Esophagus muscularis mucosa (tissue), 3 donors: ENCODE measurements at regions not wholly inside any gene's neighbourhood (a gene's known extent, or its start where the extent isn't known, plus 50 kb on each side); places are given as distances from the start of the nearest gene placed in this dataset.

ENCODE experiments used
- EP300 ChIP-seq: sonication (generic); formaldehyde crosslinking; IDR thresholded peaks from one replicate; pipeline ENCODE4 v1.6.1; 2017; ENCODE audit warnings: antibody characterized with exemption
- POLR2AphosphoS5 ChIP-seq, 2 donors: sonication (generic); formaldehyde crosslinking; IDR thresholded peaks; one replicate each; pipeline ENCODE4 v1.6.1; 2017; ENCODE audit warnings: antibody characterized with exemption in 2 of 2

DNA sequence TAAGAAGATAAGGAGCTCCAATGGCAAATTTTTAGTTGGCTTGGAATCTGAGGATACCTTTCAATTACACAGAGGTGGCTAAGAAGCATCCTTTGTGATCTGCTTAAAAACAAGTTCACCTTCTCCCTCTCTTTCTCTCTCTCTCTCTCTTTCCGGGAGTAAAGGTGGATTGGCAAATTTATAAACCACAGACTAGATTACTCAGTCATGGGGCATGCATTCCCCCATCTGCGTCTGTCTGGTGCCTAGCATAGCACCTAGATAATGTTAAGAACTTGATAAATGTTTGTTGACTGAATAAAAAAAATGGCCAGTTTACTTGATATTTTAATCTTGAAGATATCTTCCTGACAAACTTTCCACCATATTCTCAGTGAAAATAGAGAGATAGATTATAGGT, 312.3 kb downstream of the CDC5L start:
- TF ChIP-seq POLR2AphosphoS5 (IDR thresholded peaks at IDR 0.05): no peak
- no peak for TF ChIP-seq EP300
